GM20000 (cell line): ENCODE measurements at regions not wholly inside any gene's neighbourhood (a gene's known extent, or its start where the extent isn't known, plus 50 kb on each side); places are given as distances from the start of the nearest gene placed in this dataset.

Source experiments
- DNase-seq: peaks from one replicate; pipeline ENCODE4 v3.0.0; 2012; ENCODE audit warnings: low spot score
- CTCF ChIP-seq: IDR thresholded peaks from 2 replicates; pipeline ENCODE4 v1.5.1; 2012; ENCODE audit warnings: mild to moderate bottlenecking, control low read depth; ENCODE audit errors: extremely low read depth, missing control alignments

GRCh38 chr15:69951898-69952555, 145.7 kb downstream of the TLE3 start:
- TF ChIP-seq CTCF, result no peak
- DNase-seq, result no peak

- DNase-seq, result no peak
- no peak for TF ChIP-seq CTCF
These were observed 144.7 kb downstream of the TLE3 start for GRCh38 chr15:69953051-69953450.

DNA sequence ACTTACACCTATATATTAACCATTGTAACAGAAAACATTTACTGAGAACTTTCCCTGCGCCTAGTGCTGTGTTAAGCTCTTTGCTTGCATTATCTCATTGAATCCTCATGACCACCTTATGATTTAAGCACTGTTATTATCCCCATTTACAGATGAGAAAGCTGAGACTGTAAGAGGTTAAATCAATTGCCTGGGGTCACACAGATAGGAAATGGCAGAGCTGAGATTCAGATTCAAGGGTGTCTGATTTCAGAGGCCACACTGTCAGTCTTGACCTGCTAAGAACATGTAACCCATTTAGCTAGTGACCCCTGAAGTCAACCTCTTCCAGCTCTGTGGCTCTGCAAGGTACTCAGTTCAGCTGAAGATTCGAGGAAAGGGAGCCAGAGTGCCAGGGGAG, 143.9 kb downstream of the TLE3 start:
- no peak for TF ChIP-seq CTCF
- DNase-seq, result no peak

DNA sequence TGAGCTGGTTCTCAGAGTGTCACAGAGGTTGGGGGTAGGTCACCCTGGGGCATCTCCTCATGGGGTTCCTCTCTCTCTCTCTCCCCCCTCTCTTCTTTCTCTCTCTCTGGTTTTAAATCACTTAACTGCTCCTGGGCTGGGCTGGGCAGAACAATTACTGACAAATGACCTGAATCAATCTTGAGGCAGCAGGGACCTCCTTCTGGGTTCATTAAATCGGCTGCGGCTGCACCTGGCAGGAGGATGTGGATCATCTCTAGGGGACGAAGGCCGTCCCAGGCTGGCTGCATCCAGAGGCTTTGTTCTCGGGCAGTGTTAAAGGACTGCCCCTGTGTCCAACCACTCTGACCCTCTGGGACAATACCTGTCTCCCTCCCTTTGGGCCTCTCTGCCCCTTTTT, 143.1 kb downstream of the TLE3 start:
- DNase-seq, result no peak
- TF ChIP-seq CTCF, result no peak

DNA sequence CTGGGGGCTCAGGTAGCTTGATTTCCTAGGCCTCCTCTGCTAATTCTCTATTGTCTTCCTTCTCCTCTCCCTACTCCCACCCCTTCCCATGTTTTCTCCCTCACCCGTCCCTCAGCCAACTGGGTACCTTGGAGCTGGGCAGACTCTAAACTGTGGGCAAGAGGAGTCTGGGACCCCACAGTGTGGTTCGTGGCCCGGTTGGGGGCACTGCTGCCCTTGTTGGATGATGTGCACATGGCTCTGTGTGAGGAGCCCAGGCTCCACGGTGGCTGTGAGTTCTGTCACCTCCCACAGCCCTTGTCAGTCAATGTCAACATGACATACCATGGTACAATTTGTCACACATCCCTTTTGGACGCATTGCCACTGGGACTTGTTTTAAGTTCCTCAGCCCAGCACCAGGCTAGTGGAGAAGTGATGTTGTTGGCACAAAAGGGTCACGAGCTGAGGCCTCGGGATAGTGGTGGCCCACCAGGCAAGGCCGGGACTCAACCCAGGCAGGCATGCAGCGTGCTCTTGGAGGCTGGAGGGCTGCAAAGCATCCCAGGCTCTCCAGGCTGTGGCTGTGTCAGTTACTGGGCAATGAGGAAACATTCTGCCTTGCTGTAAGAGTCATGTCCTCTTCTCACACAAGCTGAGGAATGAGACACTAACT, 142.3 kb downstream of the TLE3 start:
- TF ChIP-seq CTCF, result no peak

GRCh38 chr15:69956417-69956816, 141.3 kb downstream of the TLE3 start:
- TF ChIP-seq CTCF, result no peak

More for the DNA sequence above, 142.3 kb downstream of the TLE3 start:
- no peak for DNase-seq

GRCh38 chr15:69957175-69957574, 140.5 kb downstream of the TLE3 start:
- no peak for DNase-seq
- TF ChIP-seq CTCF, result no peak

More at GRCh38 chr15:69956417-69956816, 141.3 kb downstream of the TLE3 start:
- DNase-seq, result no peak
